ENCODE measurements at regions not wholly inside any gene's neighbourhood (a gene's known extent, or its start where the extent isn't known, plus 50 kb on each side); places are given as distances from the start of the nearest gene placed in this dataset.
A peak's percentile ranks its signal among the peaks of the same experiment; 100 is the strongest.
"Not testable (repeated sequence)": the region's sequence is repeated elsewhere in the genome, so short reads cannot be mapped to it uniquely, and the experiment has no call there.

- DNase-seq = no peak
These were observed 104.4 kb downstream of the SEC23IP start for GRCh38 chr10:119996944-119997343.

GRCh38 chr10:119997429-119997828 is 104.9 kb downstream of the SEC23IP start:
- DNase-seq = no peak

GRCh38 chr10:120002785-120003184 is 110.3 kb downstream of the SEC23IP start:
- DNase-seq = no peak

- DNase-seq = no peak
These were observed 113.0 kb downstream of the SEC23IP start for GRCh38 chr10:120005207-120006201.

- no peak for DNase-seq
These were observed 114.7 kb downstream of the SEC23IP start for GRCh38 chr10:120007261-120007660.

- DNase-seq = no peak
These were observed 119.0 kb downstream of the SEC23IP start for GRCh38 chr10:120011359-120012130.

- DNase-seq = no peak
These were observed 119.5 kb downstream of the SEC23IP start for GRCh38 chr10:120012131-120012400.

GRCh38 chr10:120012566-120012965 is 120.0 kb downstream of the SEC23IP start:
- DNase-seq = peak; percentile 24

- no peak for DNase-seq
These were observed 121.5 kb downstream of the SEC23IP start for GRCh38 chr10:120014031-120014430.

GRCh38 chr10:120015064-120015463 is 122.5 kb downstream of the SEC23IP start:
- DNase-seq = no peak

GRCh38 chr10:120016906-120017305 is 124.4 kb downstream of the SEC23IP start:
- no peak for DNase-seq

GRCh38 chr10:120017733-120018417 is 125.3 kb downstream of the SEC23IP start:
- DNase-seq = no peak

GRCh38 chr10:120018695-120019094 is 126.2 kb downstream of the SEC23IP start:
- no peak for DNase-seq

GRCh38 chr10:120019568-120019967 is 127.0 kb downstream of the SEC23IP start:
- DNase-seq = no peak

GRCh38 chr10:120022357-120022756 is 129.8 kb downstream of the SEC23IP start:
- DNase-seq = no peak

- no peak for DNase-seq
These were observed 141.7 kb downstream of the SEC23IP start for GRCh38 chr10:120034236-120034635.

- DNase-seq = no peak
These were observed 146.5 kb downstream of the SEC23IP start for GRCh38 chr10:120039046-120039445.

- no peak for DNase-seq
These were observed 147.3 kb downstream of the SEC23IP start for GRCh38 chr10:120039826-120040225.

- DNase-seq = no peak
These were observed 149.5 kb downstream of the SEC23IP start for GRCh38 chr10:120041807-120042559.

- no peak for DNase-seq
These were observed 150.2 kb downstream of the SEC23IP start for GRCh38 chr10:120042705-120043104.

GRCh38 chr10:120047373-120047772 is 154.8 kb downstream of the SEC23IP start:
- not testable (repeated sequence) for DNase-seq

GRCh38 chr10:120047926-120048325 is 155.4 kb downstream of the SEC23IP start:
- DNase-seq = no peak

- DNase-seq = no peak
These were observed 155.9 kb downstream of the SEC23IP start for GRCh38 chr10:120048391-120048790.

Data from T1000 (cell line).